ENCODE measurements at regions not wholly inside any gene's neighbourhood (a gene's known extent, or its start where the extent isn't known, plus 50 kb on each side); places are given as distances from the start of the nearest gene placed in this dataset.

GRCh38 chrX:6904156-6904555 lies 243.4 kb upstream of the STS start:
- no peak for TF ChIP-seq POLR2A (IDR thresholded peaks at IDR 0.05)
- no peak for TF ChIP-seq CTCF (IDR thresholded peaks at IDR 0.05)

Measured in tibial nerve (tissue), 3 donors.